NCI-H526 (cell line): ENCODE measurements at regions not wholly inside any gene's neighbourhood (a gene's known extent, or its start where the extent isn't known, plus 50 kb on each side); places are given as distances from the start of the nearest gene placed in this dataset.

Experiments
- DNase-seq, 2 experiments: peaks; one replicate each; lab custom pipeline; 2025; lab: John Stamatoyannopoulos, UW

GRCh38 chr15:35320158-35320780, 225.7 kb downstream of the DPH6 start:
- DNase-seq: no peak

GRCh38 chr15:35319354-35319753, 226.6 kb downstream of the DPH6 start:
- DNase-seq: no peak

- no peak for DNase-seq
These were observed 228.7 kb downstream of the DPH6 start for GRCh38 chr15:35317217-35317616.

GRCh38 chr15:35312344-35312743, 227.2 kb upstream of the NANOGP8 start:
- DNase-seq: no peak

GRCh38 chr15:35311615-35312014, 226.5 kb upstream of the NANOGP8 start:
- no peak for DNase-seq

GRCh38 chr15:35309886-35310285, 224.8 kb upstream of the NANOGP8 start:
- no peak for DNase-seq

- DNase-seq: no peak
These were observed 223.7 kb upstream of the NANOGP8 start for GRCh38 chr15:35308802-35309201.

- DNase-seq: no peak
These were observed 222.6 kb upstream of the NANOGP8 start for GRCh38 chr15:35307676-35308075.

GRCh38 chr15:35307026-35307425, 221.9 kb upstream of the NANOGP8 start:
- no peak for DNase-seq

GRCh38 chr15:35306361-35306981, 221.4 kb upstream of the NANOGP8 start:
- DNase-seq: no peak

GRCh38 chr15:35305946-35306345, 220.9 kb upstream of the NANOGP8 start:
- DNase-seq: no peak

- DNase-seq: no peak
These were observed 220.0 kb upstream of the NANOGP8 start for GRCh38 chr15:35305031-35305550.

GRCh38 chr15:35304389-35304788, 219.3 kb upstream of the NANOGP8 start:
- DNase-seq: no peak

- no peak for DNase-seq
These were observed 217.2 kb upstream of the NANOGP8 start for GRCh38 chr15:35302334-35302733.

GRCh38 chr15:35301088-35301487, 216.0 kb upstream of the NANOGP8 start:
- no peak for DNase-seq

- no peak for DNase-seq
These were observed 214.1 kb upstream of the NANOGP8 start for GRCh38 chr15:35299059-35299735.

GRCh38 chr15:35298509-35298908, 213.4 kb upstream of the NANOGP8 start:
- no peak for DNase-seq

- no peak for DNase-seq
These were observed 208.4 kb upstream of the NANOGP8 start for GRCh38 chr15:35293353-35294130.

GRCh38 chr15:35290301-35290721, 205.2 kb upstream of the NANOGP8 start:
- no peak for DNase-seq

GRCh38 chr15:35289024-35289617, 204.0 kb upstream of the NANOGP8 start:
- DNase-seq: peak; percentile 17 to 67

GRCh38 chr15:35288580-35288979, 203.5 kb upstream of the NANOGP8 start:
- DNase-seq: no peak

GRCh38 chr15:35286721-35287120, 201.6 kb upstream of the NANOGP8 start:
- no peak for DNase-seq
